ENCODE measurements at regions not wholly inside any gene's neighbourhood (a gene's known extent, or its start where the extent isn't known, plus 50 kb on each side); places are given as distances from the start of the nearest gene placed in this dataset.

GRCh38 chr2:226355600-226355999 is 444.0 kb downstream of the IRS1 start:
- TF ChIP-seq EZH2phosphoT487 (IDR thresholded peaks at IDR 0.05; ENCODE audit: unreplicated experiment) (no peak), CTCF (conservative IDR thresholded peaks at IDR 0.05; ENCODE audit: low read depth in 2 of 2) (no peak), REST (IDR thresholded peaks at IDR 0.05; ENCODE audit: unreplicated experiment) (no peak), EZH2 (IDR thresholded peaks at IDR 0.05; ENCODE audit: low read depth, unreplicated experiment) (no peak), POLR2AphosphoS5 (IDR thresholded peaks at IDR 0.05; ENCODE audit: low read depth) (no peak), CREB1 (CRISPR knock-in tag; IDR thresholded peaks at IDR 0.05; ENCODE audit: low read depth) (no peak), ZNF462 (CRISPR knock-in tag; IDR thresholded peaks at IDR 0.05) (no peak), JUNB (IDR thresholded peaks at IDR 0.05; ENCODE audit: unreplicated experiment) (no peak), NANOG (IDR thresholded peaks at IDR 0.05; ENCODE audit: borderline replicate concordance) (no peak), ZNF114 (CRISPR knock-in tag; IDR thresholded peaks at IDR 0.05) (no peak)
